ENCODE measurements at regions not wholly inside any gene's neighbourhood (a gene's known extent, or its start where the extent isn't known, plus 50 kb on each side); places are given as distances from the start of the nearest gene placed in this dataset.

GRCh38 chr10:123413353-123413752 lies 252.8 kb upstream of the GPR26 start:
- no peak overlapping the region for H3K4me3 ChIP-seq (replicated peaks in 1 of 3; ENCODE audit: insufficient read depth in 1 of 3, low read depth in 2 of 3, low read length in 3 of 3)
- BruUV-seq (replicated peaks), result no TSS peak
- H3K4me1 ChIP-seq (ENCODE audit: insufficient read depth, low read length), result no peaks in the 10 kb centered on the region
- WGBS (ENCODE audit: low lambda C conversion rate), result 44% methylated on average over 2 of the region's 2 CpGs
- ChIA-PET POLR2A (no interaction called here), CTCF (ENCODE audit: low intra/inter-chr PET ratio, low total read pairs) (no interaction called here)
- no peaks in the 10 kb centered on the region for H4K20me1 ChIP-seq (ENCODE audit: insufficient read depth, low read length)
- H3K36me3 ChIP-seq (replicated peaks in 1 of 2; ENCODE audit: control insufficient read depth in 1 of 2, insufficient read depth in 2 of 2, low read length in 2 of 2), result no peaks in the 10 kb centered on the region
- H3K9ac ChIP-seq (ENCODE audit: insufficient read depth, low read depth, low read length), result no peak overlapping the region
- H3K4me2 ChIP-seq (ENCODE audit: low read depth, low read length), result no peak overlapping the region
- FAIRE-seq (no peak), DNase-seq (ENCODE audit: low spot score) (no peak), ATAC-seq (no peak)
- no peak overlapping the region for H3K27ac ChIP-seq (ENCODE audit: extremely low read length, insufficient read depth, low read length)
- intact Hi-C loops (cut with micrococcal nuclease; ENCODE audit: unreplicated experiment), result no loop called here
- H3K9me3 ChIP-seq (ENCODE audit: low read length), result no peaks in the 10 kb centered on the region
- H3K79me2 ChIP-seq (ENCODE audit: insufficient read depth, low read length), result no peaks in the 10 kb centered on the region
- in situ Hi-C loops (cut with HindIII; ENCODE audit: extremely low pct_ligation_motif_present, low pct_unique_long_range_greater_than_20kb), result no loop called here
- H2AFZ ChIP-seq (ENCODE audit: low read length), result no peak overlapping the region
- H3K27me3 ChIP-seq (ENCODE audit: control insufficient read depth in 1 of 2, insufficient read depth in 2 of 2, low read length in 2 of 2), result no peaks in the 10 kb centered on the region; a peak in 1 of 5 replicates
- no peak for TF ChIP-seq KAT7 (CRISPR knock-in tag; IDR thresholded peaks at IDR 0.05; ENCODE audit: borderline replicate concordance)
- no peak for TF ChIP-seq ZNF75D (CRISPR knock-in tag; IDR thresholded peaks at IDR 0.05; ENCODE audit: borderline replicate concordance)
- TF ChIP-seq, protein P1, sequence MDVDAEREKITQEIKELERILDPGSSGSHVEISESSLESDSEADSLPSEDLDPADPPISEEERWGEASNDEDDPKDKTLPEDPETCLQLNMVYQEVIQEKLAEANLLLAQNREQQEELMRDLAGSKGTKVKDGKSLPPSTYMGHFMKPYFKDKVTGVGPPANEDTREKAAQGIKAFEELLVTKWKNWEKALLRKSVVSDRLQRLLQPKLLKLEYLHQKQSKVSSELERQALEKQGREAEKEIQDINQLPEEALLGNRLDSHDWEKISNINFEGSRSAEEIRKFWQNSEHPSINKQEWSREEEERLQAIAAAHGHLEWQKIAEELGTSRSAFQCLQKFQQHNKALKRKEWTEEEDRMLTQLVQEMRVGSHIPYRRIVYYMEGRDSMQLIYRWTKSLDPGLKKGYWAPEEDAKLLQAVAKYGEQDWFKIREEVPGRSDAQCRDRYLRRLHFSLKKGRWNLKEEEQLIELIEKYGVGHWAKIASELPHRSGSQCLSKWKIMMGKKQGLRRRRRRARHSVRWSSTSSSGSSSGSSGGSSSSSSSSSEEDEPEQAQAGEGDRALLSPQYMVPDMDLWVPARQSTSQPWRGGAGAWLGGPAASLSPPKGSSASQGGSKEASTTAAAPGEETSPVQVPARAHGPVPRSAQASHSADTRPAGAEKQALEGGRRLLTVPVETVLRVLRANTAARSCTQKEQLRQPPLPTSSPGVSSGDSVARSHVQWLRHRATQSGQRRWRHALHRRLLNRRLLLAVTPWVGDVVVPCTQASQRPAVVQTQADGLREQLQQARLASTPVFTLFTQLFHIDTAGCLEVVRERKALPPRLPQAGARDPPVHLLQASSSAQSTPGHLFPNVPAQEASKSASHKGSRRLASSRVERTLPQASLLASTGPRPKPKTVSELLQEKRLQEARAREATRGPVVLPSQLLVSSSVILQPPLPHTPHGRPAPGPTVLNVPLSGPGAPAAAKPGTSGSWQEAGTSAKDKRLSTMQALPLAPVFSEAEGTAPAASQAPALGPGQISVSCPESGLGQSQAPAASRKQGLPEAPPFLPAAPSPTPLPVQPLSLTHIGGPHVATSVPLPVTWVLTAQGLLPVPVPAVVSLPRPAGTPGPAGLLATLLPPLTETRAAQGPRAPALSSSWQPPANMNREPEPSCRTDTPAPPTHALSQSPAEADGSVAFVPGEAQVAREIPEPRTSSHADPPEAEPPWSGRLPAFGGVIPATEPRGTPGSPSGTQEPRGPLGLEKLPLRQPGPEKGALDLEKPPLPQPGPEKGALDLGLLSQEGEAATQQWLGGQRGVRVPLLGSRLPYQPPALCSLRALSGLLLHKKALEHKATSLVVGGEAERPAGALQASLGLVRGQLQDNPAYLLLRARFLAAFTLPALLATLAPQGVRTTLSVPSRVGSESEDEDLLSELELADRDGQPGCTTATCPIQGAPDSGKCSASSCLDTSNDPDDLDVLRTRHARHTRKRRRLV (CRISPR knock-in tag; IDR thresholded peaks at IDR 0.05), result no peak
- no peak for TF ChIP-seq SNRNP70 (IDR thresholded peaks at IDR 0.05; ENCODE audit: low read depth, low read length)
- no peak for TF ChIP-seq ZNF331 (CRISPR knock-in tag; IDR thresholded peaks at IDR 0.05)
- no peak for TF ChIP-seq HNRNPL (IDR thresholded peaks at IDR 0.05; ENCODE audit: low read depth, low read length)
- TF ChIP-seq CEBPZ (IDR thresholded peaks at IDR 0.05; ENCODE audit: low read length), result no peak
- TF ChIP-seq, protein P2, sequence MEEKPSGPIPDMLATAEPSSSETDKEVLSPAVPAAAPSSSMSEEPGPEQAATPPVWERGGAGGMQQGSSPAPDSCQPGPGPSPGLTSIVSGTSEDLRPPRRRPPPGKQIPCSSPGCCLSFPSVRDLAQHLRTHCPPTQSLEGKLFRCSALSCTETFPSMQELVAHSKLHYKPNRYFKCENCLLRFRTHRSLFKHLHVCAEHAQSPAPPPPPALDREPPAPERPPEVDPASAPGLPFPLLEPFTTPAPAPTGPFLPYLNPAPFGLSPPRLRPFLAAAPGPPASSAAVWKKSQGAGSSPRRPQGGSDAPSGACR (CRISPR knock-in tag; IDR thresholded peaks at IDR 0.05), result no peak
- no peak for TF ChIP-seq ZNF530 (CRISPR knock-in tag; IDR thresholded peaks at IDR 0.05; ENCODE audit: low read depth)
- TF ChIP-seq ZMYM3 (CRISPR knock-in tag; IDR thresholded peaks at IDR 0.05), result no peak
- TF ChIP-seq, protein P3, sequence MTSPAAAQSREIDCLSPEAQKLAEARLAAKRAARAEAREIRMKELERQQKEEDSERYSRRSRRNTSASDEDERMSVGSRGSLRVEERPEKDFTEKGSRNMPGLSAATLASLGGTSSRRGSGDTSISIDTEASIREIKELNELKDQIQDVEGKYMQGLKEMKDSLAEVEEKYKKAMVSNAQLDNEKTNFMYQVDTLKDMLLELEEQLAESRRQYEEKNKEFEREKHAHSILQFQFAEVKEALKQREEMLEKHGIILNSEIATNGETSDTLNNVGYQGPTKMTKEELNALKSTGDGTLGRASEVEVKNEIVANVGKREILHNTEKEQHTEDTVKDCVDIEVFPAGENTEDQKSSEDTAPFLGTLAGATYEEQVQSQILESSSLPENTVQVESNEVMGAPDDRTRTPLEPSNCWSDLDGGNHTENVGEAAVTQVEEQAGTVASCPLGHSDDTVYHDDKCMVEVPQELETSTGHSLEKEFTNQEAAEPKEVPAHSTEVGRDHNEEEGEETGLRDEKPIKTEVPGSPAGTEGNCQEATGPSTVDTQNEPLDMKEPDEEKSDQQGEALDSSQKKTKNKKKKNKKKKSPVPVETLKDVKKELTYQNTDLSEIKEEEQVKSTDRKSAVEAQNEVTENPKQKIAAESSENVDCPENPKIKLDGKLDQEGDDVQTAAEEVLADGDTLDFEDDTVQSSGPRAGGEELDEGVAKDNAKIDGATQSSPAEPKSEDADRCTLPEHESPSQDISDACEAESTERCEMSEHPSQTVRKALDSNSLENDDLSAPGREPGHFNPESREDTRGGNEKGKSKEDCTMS (CRISPR knock-in tag; conservative IDR thresholded peaks at IDR 0.05), result no peak
- no peak for TF ChIP-seq CHD2 (IDR thresholded peaks at IDR 0.05; ENCODE audit: low read depth, low read length)

Measured in HepG2 (cell line).